ENCODE measurements at regions not wholly inside any gene's neighbourhood (a gene's known extent, or its start where the extent isn't known, plus 50 kb on each side); places are given as distances from the start of the nearest gene placed in this dataset.

GRCh38 chr1:101124405-101124804, 98.8 kb upstream of the DPH5 start:
- TF ChIP-seq FOSL1 (CRISPR knock-in tag; IDR thresholded peaks at IDR 0.05; ENCODE audit: borderline replicate concordance) = no peak
- no peak for TF ChIP-seq CTCF (CRISPR knock-in tag; IDR thresholded peaks at IDR 0.05)
- TF ChIP-seq ZFP41 (CRISPR knock-in tag; IDR thresholded peaks at IDR 0.05; ENCODE audit: borderline replicate concordance) = no peak
- no peak for TF ChIP-seq CC2D1A (CRISPR knock-in tag; IDR thresholded peaks at IDR 0.05)
- TF ChIP-seq, protein P1, sequence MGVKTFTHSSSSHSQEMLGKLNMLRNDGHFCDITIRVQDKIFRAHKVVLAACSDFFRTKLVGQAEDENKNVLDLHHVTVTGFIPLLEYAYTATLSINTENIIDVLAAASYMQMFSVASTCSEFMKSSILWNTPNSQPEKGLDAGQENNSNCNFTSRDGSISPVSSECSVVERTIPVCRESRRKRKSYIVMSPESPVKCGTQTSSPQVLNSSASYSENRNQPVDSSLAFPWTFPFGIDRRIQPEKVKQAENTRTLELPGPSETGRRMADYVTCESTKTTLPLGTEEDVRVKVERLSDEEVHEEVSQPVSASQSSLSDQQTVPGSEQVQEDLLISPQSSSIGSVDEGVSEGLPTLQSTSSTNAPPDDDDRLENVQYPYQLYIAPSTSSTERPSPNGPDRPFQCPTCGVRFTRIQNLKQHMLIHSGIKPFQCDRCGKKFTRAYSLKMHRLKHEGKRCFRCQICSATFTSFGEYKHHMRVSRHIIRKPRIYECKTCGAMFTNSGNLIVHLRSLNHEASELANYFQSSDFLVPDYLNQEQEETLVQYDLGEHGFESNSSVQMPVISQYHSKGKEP (CRISPR knock-in tag; IDR thresholded peaks at IDR 0.05) = no peak

All from HepG2 (cell line).